Ectodermal cell (in vitro differentiated cells): ENCODE measurements at regions not wholly inside any gene's neighbourhood (a gene's known extent, or its start where the extent isn't known, plus 50 kb on each side); places are given as distances from the start of the nearest gene placed in this dataset.

ENCODE experiments used
- H3K27ac ChIP-seq: 2 replicates; pipeline ENCODE4 v1.7.0; 2013; ENCODE audit warnings: mild to moderate bottlenecking, low read depth, low read length; ENCODE audit not compliant: insufficient read depth, poor library complexity, severe bottlenecking
- H3K27me3 ChIP-seq: 2 replicates; pipeline ENCODE4 v1.7.0; 2013; ENCODE audit warnings: mild to moderate bottlenecking, low read length; ENCODE audit not compliant: insufficient read depth, control insufficient read depth, poor library complexity, severe bottlenecking
- H3K36me3 ChIP-seq: one replicate; pipeline ENCODE4 v1.7.0; 2013; ENCODE audit warnings: low read length; ENCODE audit not compliant: control insufficient read depth, insufficient read depth
- H3K4me1 ChIP-seq: one replicate; pipeline ENCODE4 v1.7.0; 2013; ENCODE audit warnings: low read length; ENCODE audit not compliant: control insufficient read depth, insufficient read depth
- H3K4me3 ChIP-seq: 2 replicates; pipeline ENCODE4 v1.7.0; 2013; ENCODE audit warnings: low read depth, low read length, control low read depth; ENCODE audit not compliant: insufficient read depth
- H3K9me3 ChIP-seq: 2 replicates; pipeline ENCODE4 v1.7.0; 2013; ENCODE audit warnings: mild to moderate bottlenecking, low read length, moderate library complexity; ENCODE audit not compliant: control insufficient read depth
- WGBS, 2 experiments: methylation state at CpG; one replicate each; pipeline ENCODE4 v1.1.7; 2013; ENCODE audit warnings: missing lambda C conversion rate in 2 of 2; 5-methylcytosine and 5-hydroxymethylcytosine counted together

- WGBS, 2 experiments = 79 to 91% methylated on average over 2 of the region's 2 CpGs
- no peak overlapping the region for H3K27ac ChIP-seq
- no peaks in the 10 kb centered on the region for H3K36me3 ChIP-seq
- no peak overlapping the region for H3K4me3 ChIP-seq
- no peaks in the 10 kb centered on the region for H3K9me3 ChIP-seq
- no peaks in the 10 kb centered on the region for H3K27me3 ChIP-seq
- H3K4me1 ChIP-seq = no peaks in the 10 kb centered on the region
Observed at GRCh38 chr2:13942111-13942510, 690.4 kb upstream of the LRATD1 start.

- no peaks in the 10 kb centered on the region for H3K4me1 ChIP-seq
- 81 to 100% methylated on average over 1 to 2 of the region's 2 CpGs for WGBS, 2 experiments
- H3K4me3 ChIP-seq = no peak overlapping the region
- H3K27me3 ChIP-seq = no peaks in the 10 kb centered on the region
- H3K9me3 ChIP-seq = no peaks in the 10 kb centered on the region
- H3K27ac ChIP-seq = no peak overlapping the region
- H3K36me3 ChIP-seq = no peaks in the 10 kb centered on the region
Observed at GRCh38 chr2:13950761-13951160, 681.8 kb upstream of the LRATD1 start.

- Histone ChIP-seq H3K36me3 (no peaks in the 10 kb centered on the region), H3K4me3 (no peak overlapping the region), H3K4me1 (no peaks in the 10 kb centered on the region), H3K27me3 (no peaks in the 10 kb centered on the region), H3K9me3 (no peaks in the 10 kb centered on the region), H3K27ac (no peak overlapping the region)
- WGBS, 2 experiments = 80 to 88% methylated on average over 2 of the region's 2 CpGs
Observed at GRCh38 chr2:13968811-13969210, 663.7 kb upstream of the LRATD1 start.

GRCh38 chr2:13986119-13986720 is 646.3 kb upstream of the LRATD1 start:
- Histone ChIP-seq H3K4me3 (no peak overlapping the region), H3K36me3 (no peaks in the 10 kb centered on the region), H3K27ac (no peak overlapping the region), H3K4me1 (no peaks in the 10 kb centered on the region), H3K9me3 (no peaks in the 10 kb centered on the region), H3K27me3 (no peaks in the 10 kb centered on the region)
- 93 to 95% methylated on average over 7 to 8 of the region's 8 CpGs for WGBS, 2 experiments

- Histone ChIP-seq H3K4me3 (no peak overlapping the region), H3K36me3 (no peaks in the 10 kb centered on the region), H3K27me3 (no peaks in the 10 kb centered on the region), H3K9me3 (no peaks in the 10 kb centered on the region), H3K27ac (no peak overlapping the region), H3K4me1 (no peaks in the 10 kb centered on the region)
Observed at GRCh38 chr2:13996527-13996926, 636.0 kb upstream of the LRATD1 start.

- 90 to 92% methylated on average over 4 of the region's 4 CpGs for WGBS, 2 experiments
- Histone ChIP-seq H3K27me3 (no peaks in the 10 kb centered on the region), H3K4me3 (no peak overlapping the region), H3K4me1 (no peaks in the 10 kb centered on the region), H3K27ac (no peak overlapping the region), H3K36me3 (no peaks in the 10 kb centered on the region), H3K9me3 (no peaks in the 10 kb centered on the region)
Observed at GRCh38 chr2:14011190-14011589, 621.3 kb upstream of the LRATD1 start.

- no peak overlapping the region for H3K27ac ChIP-seq
- H3K4me3 ChIP-seq = no peak overlapping the region
- 83% methylated on average over 3 of the region's 4 CpGs; no CpG with 5 or more reads in 1 of the 2 experiments for WGBS, 2 experiments
- H3K36me3 ChIP-seq = no peaks in the 10 kb centered on the region
- no peaks in the 10 kb centered on the region for H3K9me3 ChIP-seq
- no peaks in the 10 kb centered on the region for H3K4me1 ChIP-seq
- no peaks in the 10 kb centered on the region for H3K27me3 ChIP-seq
Observed at GRCh38 chr2:14015113-14015630, 617.3 kb upstream of the LRATD1 start.

- Histone ChIP-seq H3K27me3 (no peaks in the 10 kb centered on the region), H3K27ac (no peak overlapping the region), H3K4me1 (no peaks in the 10 kb centered on the region)
Observed at GRCh38 chr2:14016289-14016955, 616.1 kb upstream of the LRATD1 start.

GRCh38 chr2:14018620-14019019 is 613.9 kb upstream of the LRATD1 start:
- H3K36me3 ChIP-seq = no peaks in the 10 kb centered on the region
- H3K4me1 ChIP-seq = no peaks in the 10 kb centered on the region
- H3K4me3 ChIP-seq = no peak overlapping the region
- WGBS, 2 experiments = 94 to 96% methylated on average over 2 of the region's 4 CpGs
- H3K9me3 ChIP-seq = no peaks in the 10 kb centered on the region
- H3K27me3 ChIP-seq = no peaks in the 10 kb centered on the region
- H3K27ac ChIP-seq = no peak overlapping the region

More at GRCh38 chr2:14016289-14016955, 616.1 kb upstream of the LRATD1 start:
- H3K36me3 ChIP-seq = no peaks in the 10 kb centered on the region
- H3K9me3 ChIP-seq = no peaks in the 10 kb centered on the region
- H3K4me3 ChIP-seq = no peak overlapping the region

- WGBS, 2 experiments = 82 to 84% methylated on average over 5 of the region's 6 CpGs
Observed at GRCh38 chr2:14023558-14023957, 609.0 kb upstream of the LRATD1 start.

More at GRCh38 chr2:14023558-14023957, 609.0 kb upstream of the LRATD1 start:
- H3K27ac ChIP-seq = no peak overlapping the region
- H3K27me3 ChIP-seq = no peaks in the 10 kb centered on the region
- H3K36me3 ChIP-seq = no peaks in the 10 kb centered on the region
- no peaks in the 10 kb centered on the region for H3K4me1 ChIP-seq
- no peaks in the 10 kb centered on the region for H3K9me3 ChIP-seq
- no peak overlapping the region for H3K4me3 ChIP-seq
